NCI-H1417 treated with DMSO at 0.1 percent for 48 hours (cell line): ENCODE measurements at regions not wholly inside any gene's neighbourhood (a gene's known extent, or its start where the extent isn't known, plus 50 kb on each side); places are given as distances from the start of the nearest gene placed in this dataset.
"Not testable (repeated sequence)": the region's sequence is repeated elsewhere in the genome, so short reads cannot be mapped to it uniquely, and the experiment has no call there.

Experiments used
- DNase-seq: peaks from one replicate; lab custom pipeline; 2025; lab: John Stamatoyannopoulos, UW

- no peak for DNase-seq
Observed at GRCh38 chr11:25515576-25515975, 816.4 kb upstream of the ANO3 start.

GRCh38 chr11:25520459-25520858, 811.5 kb upstream of the ANO3 start:
- DNase-seq = no peak

GRCh38 chr11:25527841-25528240, 804.1 kb upstream of the ANO3 start:
- no peak for DNase-seq

- no peak for DNase-seq
Observed at GRCh38 chr11:25529572-25529971, 802.4 kb upstream of the ANO3 start.

GRCh38 chr11:25535467-25536272, 796.3 kb upstream of the ANO3 start:
- no peak for DNase-seq

- no peak for DNase-seq
Observed at GRCh38 chr11:25536289-25536688, 795.6 kb upstream of the ANO3 start.

- no peak for DNase-seq
Observed at GRCh38 chr11:25537393-25537792, 794.5 kb upstream of the ANO3 start.

- DNase-seq = no peak
Observed at GRCh38 chr11:25547292-25547691, 784.6 kb upstream of the ANO3 start.

GRCh38 chr11:25562417-25562816, 769.5 kb upstream of the ANO3 start:
- no peak for DNase-seq

GRCh38 chr11:25565846-25566245, 766.1 kb upstream of the ANO3 start:
- no peak for DNase-seq

GRCh38 chr11:25566298-25567200, 765.4 kb upstream of the ANO3 start:
- no peak for DNase-seq

- no peak for DNase-seq
Observed at GRCh38 chr11:25576320-25576719, 755.6 kb upstream of the ANO3 start.

GRCh38 chr11:25579554-25579953, 752.4 kb upstream of the ANO3 start:
- not testable (repeated sequence) for DNase-seq

- no peak for DNase-seq
Observed at GRCh38 chr11:25583596-25583995, 748.3 kb upstream of the ANO3 start.

- no peak for DNase-seq
Observed at GRCh38 chr11:25587496-25587895, 744.4 kb upstream of the ANO3 start.

GRCh38 chr11:25593221-25593620, 738.7 kb upstream of the ANO3 start:
- DNase-seq = no peak

GRCh38 chr11:25596701-25597100, 735.2 kb upstream of the ANO3 start:
- no peak for DNase-seq

GRCh38 chr11:25597696-25598095, 734.2 kb upstream of the ANO3 start:
- DNase-seq = no peak

- no peak for DNase-seq
Observed at GRCh38 chr11:25602149-25602548, 729.8 kb upstream of the ANO3 start.

GRCh38 chr11:25602959-25603358, 729.0 kb upstream of the ANO3 start:
- DNase-seq = no peak

- DNase-seq = no peak
Observed at GRCh38 chr11:25612806-25613205, 719.1 kb upstream of the ANO3 start.

- DNase-seq = no peak
Observed at GRCh38 chr11:25613451-25613850, 718.5 kb upstream of the ANO3 start.

- DNase-seq = no peak
Observed at GRCh38 chr11:25613865-25614264, 718.1 kb upstream of the ANO3 start.
